UCSD-AML1 (cell line): ENCODE measurements at regions not wholly inside any gene's neighbourhood (a gene's known extent, or its start where the extent isn't known, plus 50 kb on each side); places are given as distances from the start of the nearest gene placed in this dataset.

Experiments
- DNase-seq: peaks from one replicate; lab custom pipeline; 2025; ENCODE audit not compliant: unreplicated experiment; lab: John Stamatoyannopoulos, UW

GRCh38 chr3:109897734-109898133, 560.4 kb upstream of the DPPA4 start:
- DNase-seq, result no peak

- DNase-seq, result no peak
Measured at GRCh38 chr3:109899925-109900324, 562.6 kb upstream of the DPPA4 start.

GRCh38 chr3:109900783-109901182, 563.4 kb upstream of the DPPA4 start:
- no peak for DNase-seq

GRCh38 chr3:109902549-109902948, 565.2 kb upstream of the DPPA4 start:
- no peak for DNase-seq

GRCh38 chr3:109903100-109903499, 565.8 kb upstream of the DPPA4 start:
- DNase-seq, result no peak

GRCh38 chr3:109910772-109911171, 573.4 kb upstream of the DPPA4 start:
- no peak for DNase-seq

GRCh38 chr3:109918740-109919139, 581.4 kb upstream of the DPPA4 start:
- DNase-seq, result no peak

- DNase-seq, result no peak
Measured at GRCh38 chr3:109920749-109921148, 583.4 kb upstream of the DPPA4 start.

GRCh38 chr3:109921509-109921908, 584.2 kb upstream of the DPPA4 start:
- no peak for DNase-seq

- DNase-seq, result no peak
Measured at GRCh38 chr3:109922856-109923255, 585.5 kb upstream of the DPPA4 start.

GRCh38 chr3:109923431-109923830, 586.1 kb upstream of the DPPA4 start:
- DNase-seq, result no peak

- DNase-seq, result no peak
Measured at GRCh38 chr3:109924196-109924595, 586.9 kb upstream of the DPPA4 start.

GRCh38 chr3:109926376-109926775, 589.0 kb upstream of the DPPA4 start:
- DNase-seq, result no peak

- no peak for DNase-seq
Measured at GRCh38 chr3:109927161-109927560, 589.8 kb upstream of the DPPA4 start.

- no peak for DNase-seq
Measured at GRCh38 chr3:109927726-109928125, 590.4 kb upstream of the DPPA4 start.

- DNase-seq, result no peak
Measured at GRCh38 chr3:109930582-109930981, 593.2 kb upstream of the DPPA4 start.

GRCh38 chr3:109933576-109933975, 596.2 kb upstream of the DPPA4 start:
- no peak for DNase-seq

- no peak for DNase-seq
Measured at GRCh38 chr3:109939817-109940216, 602.5 kb upstream of the DPPA4 start.

GRCh38 chr3:109943181-109943580, 605.8 kb upstream of the DPPA4 start:
- no peak for DNase-seq

GRCh38 chr3:109944836-109945235, 607.5 kb upstream of the DPPA4 start:
- no peak for DNase-seq

GRCh38 chr3:109952924-109953323, 615.6 kb upstream of the DPPA4 start:
- no peak for DNase-seq

- no peak for DNase-seq
Measured at GRCh38 chr3:109963831-109964230, 626.5 kb upstream of the DPPA4 start.

- DNase-seq, result no peak
Measured at GRCh38 chr3:109973733-109974132, 636.4 kb upstream of the DPPA4 start.

GRCh38 chr3:109977897-109978296, 640.6 kb upstream of the DPPA4 start:
- no peak for DNase-seq
